ENCODE measurements at regions not wholly inside any gene's neighbourhood (a gene's known extent, or its start where the extent isn't known, plus 50 kb on each side); places are given as distances from the start of the nearest gene placed in this dataset.

GRCh38 chr1:51025374-51025773 is 55.3 kb downstream of the CDKN2C start:
- no peak for DNase-seq

- no peak for DNase-seq
These were observed 62.9 kb downstream of the CDKN2C start for GRCh38 chr1:51032936-51033335.

- DNase-seq: no peak
These were observed 57.8 kb upstream of the C1orf185 start for GRCh38 chr1:51044199-51044598.

- peak; percentile 3 for DNase-seq
These were observed 57.2 kb upstream of the C1orf185 start for GRCh38 chr1:51044834-51045233.

GRCh38 chr1:51048021-51048420 is 54.0 kb upstream of the C1orf185 start:
- DNase-seq: no peak

- DNase-seq: no peak
These were observed 53.4 kb upstream of the C1orf185 start for GRCh38 chr1:51048670-51049069.

Measured in NCI-H345 (cell line).